Sigmoid colon (tissue), 6 donors: ENCODE measurements at regions not wholly inside any gene's neighbourhood (a gene's known extent, or its start where the extent isn't known, plus 50 kb on each side); places are given as distances from the start of the nearest gene placed in this dataset.

Source experiments
- DNase-seq: peaks from one replicate; pipeline ENCODE4 v3.0.0-alpha.2; 2019
- H3K27ac ChIP-seq, 4 donors: fragments of 200-600 bp; sonication (generic); one replicate each; pipeline ENCODE4 v1.5.1; 2016 to 2019; ENCODE audit warnings: mild to moderate bottlenecking in 1 of 4
- H3K27me3 ChIP-seq, 3 donors: fragments of 200-600 bp; sonication (generic); one replicate each; pipeline ENCODE4 v1.5.1; 2019; ENCODE audit warnings: mild to moderate bottlenecking in 1 of 3
- H3K36me3 ChIP-seq, 4 donors: fragments of 200-600 bp; sonication (generic); one replicate each; pipeline ENCODE4 v1.5.1; 2016 to 2019
- H3K4me1 ChIP-seq, 4 donors: fragments of 200-600 bp; sonication (generic); one replicate each; pipeline ENCODE4 v1.5.1; 2017 to 2019
- H3K4me3 ChIP-seq, 4 donors: fragments of 200-600 bp; sonication (generic); one replicate each; pipeline ENCODE4 v1.5.1; 2017 to 2019; ENCODE audit warnings: mild to moderate bottlenecking in 2 of 4, moderate library complexity in 1 of 4
- H3K9me3 ChIP-seq, 4 donors: fragments of 200-600 bp in 3 of 4; sonication (generic) in 3 of 4; one replicate each; pipeline versions ENCODE4 v1.5.1 to v1.6.1; 2013 to 2019
- EP300 ChIP-seq, 4 donors: sonication (generic); formaldehyde crosslinking; IDR thresholded peaks; one replicate each; pipeline ENCODE4 v1.6.1; 2017; ENCODE audit warnings: antibody characterized with exemption in 4 of 4
- POLR2A ChIP-seq, 2 donors: fragments of 450-650 bp; IDR thresholded peaks; one replicate each; pipeline ENCODE4 v1.6.1; 2016; ENCODE audit warnings: antibody characterized with exemption in 2 of 2, mild to moderate bottlenecking in 2 of 2, moderate library complexity in 2 of 2
- POLR2AphosphoS5 ChIP-seq, 4 donors: sonication (generic); formaldehyde crosslinking; IDR thresholded peaks; one replicate each; pipeline ENCODE4 v1.6.1; 2017; ENCODE audit warnings: antibody characterized with exemption in 4 of 4
- WGBS, 2 donors: extraction: QIAGEN DNeasy Blood & Tissue Kit; methylation state at CpG; one replicate each; pipeline ENCODE4 v1.1.7; 2013; 5-methylcytosine and 5-hydroxymethylcytosine counted together
- intact Hi-C: fragments of 100-400 bp; cut with DNase I; formaldehyde crosslinking; loops from one replicate; pipeline ENCODE4 v1.15.1; 2023
- TF ChIP-seq, protein P1 (sequence below), 4 experiments: fragments of 450-650 bp in 3 of 4; fragments of 200-600 bp in 1 of 4; IDR thresholded peaks; one replicate each; pipeline ENCODE4 v1.5.1; 2016 to 2019; ENCODE audit warnings: antibody characterized with exemption in 4 of 4, mild to moderate bottlenecking in 3 of 4, moderate library complexity in 2 of 4
- donor health status: healthy with polysubstance abuse.
- donor health status: healthy.

DNA sequence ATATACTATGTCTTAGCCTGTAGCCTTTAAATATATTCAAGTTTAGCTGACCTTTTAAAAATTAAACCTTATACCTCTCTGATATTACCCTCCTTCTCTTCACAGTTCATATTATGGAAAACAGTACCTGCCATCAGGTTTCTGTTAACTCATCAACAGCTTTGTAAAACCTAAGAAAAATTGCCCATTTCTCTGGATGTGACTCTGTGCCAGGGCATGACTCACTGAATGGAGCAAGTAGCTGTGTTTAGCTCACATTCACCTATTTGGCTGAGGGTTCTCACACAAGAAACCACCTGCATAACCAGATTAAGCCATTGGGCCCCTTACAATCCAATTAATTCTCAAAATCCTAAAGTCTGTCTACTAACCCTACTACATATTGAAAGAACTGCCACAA, 678.8 kb upstream of the MARCKS start:
- no peak overlapping the region for H3K27ac ChIP-seq
- DNase-seq = no peak
- intact Hi-C loops = no loop called here
- no peak for TF ChIP-seq EP300 (IDR thresholded peaks at IDR 0.05)
- TF ChIP-seq, protein P1, sequence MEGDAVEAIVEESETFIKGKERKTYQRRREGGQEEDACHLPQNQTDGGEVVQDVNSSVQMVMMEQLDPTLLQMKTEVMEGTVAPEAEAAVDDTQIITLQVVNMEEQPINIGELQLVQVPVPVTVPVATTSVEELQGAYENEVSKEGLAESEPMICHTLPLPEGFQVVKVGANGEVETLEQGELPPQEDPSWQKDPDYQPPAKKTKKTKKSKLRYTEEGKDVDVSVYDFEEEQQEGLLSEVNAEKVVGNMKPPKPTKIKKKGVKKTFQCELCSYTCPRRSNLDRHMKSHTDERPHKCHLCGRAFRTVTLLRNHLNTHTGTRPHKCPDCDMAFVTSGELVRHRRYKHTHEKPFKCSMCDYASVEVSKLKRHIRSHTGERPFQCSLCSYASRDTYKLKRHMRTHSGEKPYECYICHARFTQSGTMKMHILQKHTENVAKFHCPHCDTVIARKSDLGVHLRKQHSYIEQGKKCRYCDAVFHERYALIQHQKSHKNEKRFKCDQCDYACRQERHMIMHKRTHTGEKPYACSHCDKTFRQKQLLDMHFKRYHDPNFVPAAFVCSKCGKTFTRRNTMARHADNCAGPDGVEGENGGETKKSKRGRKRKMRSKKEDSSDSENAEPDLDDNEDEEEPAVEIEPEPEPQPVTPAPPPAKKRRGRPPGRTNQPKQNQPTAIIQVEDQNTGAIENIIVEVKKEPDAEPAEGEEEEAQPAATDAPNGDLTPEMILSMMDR (IDR thresholded peaks at IDR 0.05) = no peak
- TF ChIP-seq POLR2AphosphoS5 (IDR thresholded peaks at IDR 0.05) = no peak
- no peak for TF ChIP-seq POLR2A (IDR thresholded peaks at IDR 0.05)
- no peaks in the 10 kb centered on the region for H3K27me3 ChIP-seq
- H3K36me3 ChIP-seq = no peaks in the 10 kb centered on the region
- no peaks in the 10 kb centered on the region for H3K9me3 ChIP-seq
- peaks cover 0 to 4% (median 0%) of the 10 kb centered on the region in 4 donors for H3K4me1 ChIP-seq
- H3K4me3 ChIP-seq = no peak overlapping the region

DNA sequence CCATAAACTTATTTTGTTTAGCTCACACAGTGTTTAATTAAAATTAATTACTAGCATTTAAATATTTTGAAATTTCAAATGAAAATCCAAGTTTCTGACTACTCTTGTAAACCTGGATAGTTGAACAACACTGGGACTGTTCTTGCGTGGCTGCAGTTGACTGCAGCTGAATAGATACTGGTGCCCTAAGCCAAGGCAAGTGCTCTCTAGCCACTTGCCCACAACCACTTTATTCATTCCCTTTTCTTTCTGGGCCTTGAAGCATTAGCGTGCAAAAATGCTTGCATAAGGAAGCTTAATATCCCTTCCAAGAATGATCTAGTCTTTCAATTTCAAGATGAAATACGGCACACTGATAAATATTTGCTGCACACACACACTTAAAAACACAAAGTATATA, 676.0 kb upstream of the MARCKS start:
- 87 to 90% methylated on average over 3 of the region's 3 CpGs for WGBS, 2 donors

DNA sequence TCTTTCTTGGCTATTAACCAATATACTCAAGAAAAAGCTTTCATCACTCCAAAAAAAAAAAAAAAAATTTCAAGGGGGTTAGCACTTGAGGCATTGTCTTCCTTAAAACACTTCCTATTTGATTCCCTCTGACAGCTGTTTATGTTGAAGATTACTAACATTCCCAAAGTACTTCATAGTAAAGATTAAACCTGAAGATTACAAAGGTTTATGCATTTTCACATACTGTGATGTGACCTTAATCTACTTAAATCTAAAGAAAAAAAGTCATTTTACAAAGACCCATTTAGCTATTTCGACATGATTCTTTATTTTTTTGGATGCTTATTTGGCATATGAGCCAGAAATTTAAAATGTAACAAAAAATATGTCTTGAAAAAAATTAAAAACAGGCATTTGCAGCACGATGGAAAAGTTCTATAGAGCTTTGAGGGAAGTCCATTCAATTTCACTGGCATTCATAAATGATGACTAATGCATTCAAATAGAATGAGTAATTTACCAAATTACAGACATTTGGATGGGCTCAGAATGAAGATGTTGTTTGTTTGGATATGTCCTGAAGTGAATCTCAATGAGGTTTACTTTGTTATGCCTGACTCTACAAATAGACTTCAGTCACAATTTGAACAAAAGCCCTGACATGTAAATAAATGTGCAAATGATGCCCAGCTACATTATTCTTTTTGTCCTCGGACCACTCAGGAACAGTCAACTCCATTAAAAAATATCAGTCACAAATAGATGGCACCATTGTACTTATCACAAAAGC, 674.6 kb upstream of the MARCKS start:
- Histone ChIP-seq H3K4me1 (peaks cover 0 to 7% (median 2%) of the 10 kb centered on the region in 4 donors), H3K27ac (peak overlapping the region in 2 of 4 donors; percentile 7 to 14), H3K27me3 (no peaks in the 10 kb centered on the region), H3K36me3 (no peaks in the 10 kb centered on the region), H3K9me3 (no peaks in the 10 kb centered on the region), H3K4me3 (no peak overlapping the region)
- intact Hi-C loops = no loop called here
- no peak for DNase-seq
- TF ChIP-seq, protein P1 (IDR thresholded peaks at IDR 0.05) = no peak
- TF ChIP-seq POLR2AphosphoS5 (IDR thresholded peaks at IDR 0.05) (no peak), EP300 (IDR thresholded peaks at IDR 0.05) (no peak), POLR2A (IDR thresholded peaks at IDR 0.05) (no peak)
- 72 to 77% methylated on average over 3 of the region's 3 CpGs for WGBS, 2 donors

More for the DNA sequence above, 676.0 kb upstream of the MARCKS start:
- intact Hi-C loops = no loop called here
- no peak for DNase-seq
- no peak overlapping the region for H3K27ac ChIP-seq
- H3K4me1 ChIP-seq = peaks cover 0 to 7% (median 2%) of the 10 kb centered on the region in 4 donors
- no peaks in the 10 kb centered on the region for H3K9me3 ChIP-seq
- no peak overlapping the region for H3K4me3 ChIP-seq
- TF ChIP-seq, protein P1 (IDR thresholded peaks at IDR 0.05) = no peak
- no peak for TF ChIP-seq EP300 (IDR thresholded peaks at IDR 0.05)
- TF ChIP-seq POLR2AphosphoS5 (IDR thresholded peaks at IDR 0.05) = no peak
- no peak for TF ChIP-seq POLR2A (IDR thresholded peaks at IDR 0.05)
- no peaks in the 10 kb centered on the region for H3K36me3 ChIP-seq
- H3K27me3 ChIP-seq = no peaks in the 10 kb centered on the region

DNA sequence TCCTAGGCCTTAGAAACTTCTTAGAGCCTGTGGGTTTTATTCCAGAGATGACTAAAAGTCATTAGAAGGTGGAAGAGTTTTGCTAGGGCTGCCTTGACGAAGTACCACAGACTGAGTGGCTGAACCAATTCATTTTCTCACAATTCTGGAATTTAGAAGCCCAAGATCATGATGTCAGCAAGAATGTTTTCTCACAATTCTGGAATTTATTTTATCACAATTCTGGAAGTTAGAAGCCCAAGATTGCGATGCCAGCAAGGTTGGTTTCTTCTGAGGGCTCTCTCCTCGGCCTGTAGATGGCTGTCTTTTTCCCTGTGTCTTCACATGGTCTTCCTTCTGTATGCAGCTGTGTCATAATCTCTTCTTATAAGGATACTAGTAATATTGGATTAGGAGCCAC, 672.9 kb upstream of the MARCKS start:
- no peaks in the 10 kb centered on the region for H3K9me3 ChIP-seq
- peaks cover 0 to 7% (median 2%) of the 10 kb centered on the region in 4 donors for H3K4me1 ChIP-seq
- H3K36me3 ChIP-seq = no peaks in the 10 kb centered on the region
- intact Hi-C loops = no loop called here
- peak overlapping the region in 3 of 4 donors; percentile 10 to 32 (median 20) for H3K27ac ChIP-seq
- no peak overlapping the region for H3K4me3 ChIP-seq
- 85 to 87% methylated on average over 3 of the region's 3 CpGs for WGBS, 2 donors
- DNase-seq = no peak
- no peaks in the 10 kb centered on the region for H3K27me3 ChIP-seq
- no peak for TF ChIP-seq POLR2AphosphoS5 (IDR thresholded peaks at IDR 0.05)
- TF ChIP-seq, protein P1 (IDR thresholded peaks at IDR 0.05) = no peak
- TF ChIP-seq POLR2A (IDR thresholded peaks at IDR 0.05) = no peak
- TF ChIP-seq EP300 (IDR thresholded peaks at IDR 0.05) = no peak
